ENCODE measurements at regions not wholly inside any gene's neighbourhood (a gene's known extent, or its start where the extent isn't known, plus 50 kb on each side); places are given as distances from the start of the nearest gene placed in this dataset.

DNA sequence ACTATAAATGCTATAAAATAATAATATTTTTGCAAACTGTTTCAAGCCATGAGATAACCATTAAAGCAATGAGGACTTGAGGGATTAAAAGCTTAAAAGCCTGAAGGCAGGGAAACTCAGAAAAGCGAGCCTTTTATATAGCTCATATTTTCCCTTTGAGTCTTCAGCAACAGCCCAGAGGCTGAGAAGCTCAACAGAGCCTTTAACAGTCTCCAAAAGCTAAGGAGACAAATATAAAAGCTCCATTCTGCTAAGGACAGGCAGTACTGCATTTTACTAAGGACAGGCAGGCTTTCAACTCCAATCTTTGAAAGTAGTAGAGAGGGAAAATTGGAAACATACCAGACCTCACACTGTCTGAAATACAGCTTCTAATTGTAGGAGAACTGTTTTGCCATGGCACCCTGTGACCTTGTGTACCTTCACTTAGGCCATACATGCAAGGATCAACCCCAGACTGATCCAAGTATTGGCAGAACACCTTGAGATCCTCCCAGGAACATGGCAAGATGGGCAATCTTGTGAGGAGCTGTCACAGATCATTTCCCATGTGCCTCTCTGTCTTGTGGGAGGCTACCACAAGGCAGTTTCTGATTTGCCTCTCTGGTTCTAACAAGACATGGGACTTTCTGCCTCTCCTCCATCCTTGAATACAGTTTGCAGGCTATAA is 53.1 kb upstream of the ARNT2 start:
- Histone ChIP-seq H3K27ac (no peak overlapping the region), H3K4me1 (ENCODE audit: low read depth) (no peaks in the 10 kb centered on the region), H3K27me3 (peaks cover 4% of the 10 kb centered on the region), H3K9me3 (ENCODE audit: low read depth) (no peaks in the 10 kb centered on the region), H3K4me3 (no peak overlapping the region), H3K36me3 (no peaks in the 10 kb centered on the region)
- TF ChIP-seq, protein P1, sequence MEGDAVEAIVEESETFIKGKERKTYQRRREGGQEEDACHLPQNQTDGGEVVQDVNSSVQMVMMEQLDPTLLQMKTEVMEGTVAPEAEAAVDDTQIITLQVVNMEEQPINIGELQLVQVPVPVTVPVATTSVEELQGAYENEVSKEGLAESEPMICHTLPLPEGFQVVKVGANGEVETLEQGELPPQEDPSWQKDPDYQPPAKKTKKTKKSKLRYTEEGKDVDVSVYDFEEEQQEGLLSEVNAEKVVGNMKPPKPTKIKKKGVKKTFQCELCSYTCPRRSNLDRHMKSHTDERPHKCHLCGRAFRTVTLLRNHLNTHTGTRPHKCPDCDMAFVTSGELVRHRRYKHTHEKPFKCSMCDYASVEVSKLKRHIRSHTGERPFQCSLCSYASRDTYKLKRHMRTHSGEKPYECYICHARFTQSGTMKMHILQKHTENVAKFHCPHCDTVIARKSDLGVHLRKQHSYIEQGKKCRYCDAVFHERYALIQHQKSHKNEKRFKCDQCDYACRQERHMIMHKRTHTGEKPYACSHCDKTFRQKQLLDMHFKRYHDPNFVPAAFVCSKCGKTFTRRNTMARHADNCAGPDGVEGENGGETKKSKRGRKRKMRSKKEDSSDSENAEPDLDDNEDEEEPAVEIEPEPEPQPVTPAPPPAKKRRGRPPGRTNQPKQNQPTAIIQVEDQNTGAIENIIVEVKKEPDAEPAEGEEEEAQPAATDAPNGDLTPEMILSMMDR (IDR thresholded peaks at IDR 0.05; ENCODE audit: low read depth, low read length): no peak
- DNase-seq (ENCODE audit: low read depth in 1 of 2, low spot score in 1 of 2): no peak

Data from cardiac muscle cell (in vitro differentiated cells and primary cell).